Chondrocyte (in vitro differentiated cells): ENCODE measurements at regions not wholly inside any gene's neighbourhood (a gene's known extent, or its start where the extent isn't known, plus 50 kb on each side); places are given as distances from the start of the nearest gene placed in this dataset.
"Not testable (repeated sequence)": the region's sequence is repeated elsewhere in the genome, so short reads cannot be mapped to it uniquely, and the experiment has no call there.

Experiments used
- DNase-seq: peaks from one replicate; pipeline ENCODE4 v3.0.0; 2021; ENCODE audit warnings: mixed read lengths, low spot score
- H3K27ac Mint-ChIP-seq: one replicate; pipeline ENCODE4 v1.8.0; 2021; ENCODE audit warnings: mild to moderate bottlenecking, moderate library complexity, mixed read lengths; ENCODE audit not compliant: unreplicated experiment
- H3K27me3 Mint-ChIP-seq: 2 replicates; pipeline ENCODE4 v1.8.0; 2021; ENCODE audit warnings: low read depth, mixed read lengths
- H3K36me3 Mint-ChIP-seq: 2 replicates; pipeline ENCODE4 v1.8.0; 2021; ENCODE audit warnings: low read depth, mixed read lengths
- H3K4me1 Mint-ChIP-seq: 2 replicates; pipeline ENCODE4 v1.8.0; 2021; ENCODE audit warnings: low read depth, mild to moderate bottlenecking, mixed read lengths
- H3K4me3 Mint-ChIP-seq: one replicate; pipeline ENCODE4 v1.8.0; 2021; ENCODE audit warnings: mild to moderate bottlenecking, moderate library complexity, mixed read lengths; ENCODE audit not compliant: unreplicated experiment
- H3K9me3 Mint-ChIP-seq: 2 replicates; pipeline ENCODE4 v1.8.0; 2021; ENCODE audit warnings: low read depth, mixed read lengths

DNA sequence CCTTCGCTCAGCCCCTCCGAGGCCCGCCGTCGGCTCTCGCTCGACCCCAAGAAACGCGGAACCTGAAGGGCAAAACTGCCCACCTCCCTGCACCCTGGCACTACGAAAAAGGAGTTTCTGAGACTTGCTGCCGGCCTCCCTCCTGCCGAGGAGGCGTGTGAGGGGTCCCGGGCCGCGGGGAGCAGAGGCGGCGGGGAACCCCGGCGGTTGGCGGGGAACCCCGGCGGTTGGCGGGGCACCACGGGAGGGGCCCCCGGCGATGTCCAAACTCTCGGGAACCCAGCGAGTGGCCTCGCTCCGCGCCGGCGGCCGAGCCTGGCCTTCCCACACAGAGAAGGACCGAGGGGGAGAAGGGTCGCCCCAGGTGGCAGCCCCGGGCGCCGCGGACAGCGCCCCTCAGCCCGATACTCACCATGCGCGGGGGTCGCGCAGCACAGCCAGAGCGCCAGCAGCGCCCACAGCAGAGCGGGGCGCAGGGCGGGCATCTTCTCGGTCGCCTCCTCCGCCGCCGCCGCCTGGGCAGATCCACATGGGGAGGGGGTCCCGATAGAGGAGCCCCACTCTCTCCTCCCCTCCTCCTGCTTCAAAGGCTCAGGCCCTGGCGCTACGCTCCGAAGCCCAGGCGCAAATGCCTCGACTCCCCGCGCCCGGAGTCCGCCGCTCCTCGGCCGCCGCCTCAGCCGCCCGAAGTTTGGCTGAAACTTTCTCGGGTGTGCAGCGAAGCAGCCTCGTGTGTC is 69.4 kb upstream of the NUDT4B start:
- H3K36me3 Mint-ChIP-seq, H3K4me1 Mint-ChIP-seq, H3K27me3 Mint-ChIP-seq, H3K9me3 Mint-ChIP-seq: not testable (repeated sequence)
- peak; percentile 43 for DNase-seq
- peak overlapping the region; percentile 69 for H3K27ac Mint-ChIP-seq
- H3K4me3 Mint-ChIP-seq, result peak overlapping the region; percentile 71

GRCh38 chr1:148679787-148680326 is 68.7 kb upstream of the NUDT4B start:
- DNase-seq, H3K36me3 Mint-ChIP-seq, H3K27me3 Mint-ChIP-seq, H3K4me1 Mint-ChIP-seq, H3K9me3 Mint-ChIP-seq: not testable (repeated sequence)
- peak overlapping the region; percentile 69 for H3K27ac Mint-ChIP-seq
- H3K4me3 Mint-ChIP-seq, result peak overlapping the region; percentile 71

DNA sequence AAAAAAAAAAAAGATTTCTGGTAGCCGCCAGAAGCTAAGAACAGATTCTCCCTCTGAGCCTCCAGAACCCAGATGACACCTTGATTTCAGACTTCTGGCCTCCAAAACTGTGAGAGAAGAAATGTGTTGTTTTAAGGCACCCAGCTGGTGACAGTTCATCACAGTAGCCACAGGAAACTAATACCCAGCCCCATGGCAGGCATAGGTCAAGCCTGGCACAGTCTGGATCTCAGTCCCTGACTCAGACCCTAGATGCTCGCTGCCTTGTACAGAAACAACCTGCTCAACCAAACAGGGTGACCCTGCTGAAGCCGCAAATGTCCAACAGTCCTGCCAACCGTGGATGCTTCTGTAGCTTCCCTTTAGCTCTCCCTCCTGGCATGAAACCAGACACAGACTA is 61.8 kb upstream of the NUDT4B start:
- H3K27me3 Mint-ChIP-seq, DNase-seq, H3K4me3 Mint-ChIP-seq, H3K27ac Mint-ChIP-seq, H3K4me1 Mint-ChIP-seq, H3K9me3 Mint-ChIP-seq, H3K36me3 Mint-ChIP-seq: not testable (repeated sequence)

DNA sequence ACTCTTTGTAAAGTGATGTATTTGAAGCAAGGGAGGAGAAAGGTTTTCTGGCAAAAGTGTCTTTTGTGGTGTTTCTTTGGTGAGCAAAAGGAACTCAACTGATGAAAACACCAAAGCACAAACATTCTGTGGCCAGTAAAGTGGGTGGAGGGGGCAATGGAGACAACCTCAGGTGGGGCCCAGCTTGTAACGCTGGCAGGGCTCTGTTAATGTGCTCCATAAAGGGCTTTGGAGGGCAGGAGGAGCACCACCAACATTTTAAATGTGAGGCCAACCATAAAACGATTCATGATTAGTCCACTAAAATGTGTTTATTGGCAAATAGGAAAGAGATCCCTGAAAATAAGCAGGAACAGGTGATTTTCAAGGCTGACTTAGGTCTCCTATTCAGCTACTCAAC is 61.2 kb upstream of the NUDT4B start:
- not testable (repeated sequence) for DNase-seq, H3K4me3 Mint-ChIP-seq, H3K9me3 Mint-ChIP-seq

More for the DNA sequence above, 61.2 kb upstream of the NUDT4B start:
- H3K36me3 Mint-ChIP-seq, H3K27ac Mint-ChIP-seq, H3K27me3 Mint-ChIP-seq, H3K4me1 Mint-ChIP-seq: not testable (repeated sequence)
